SJSA1 (cell line): ENCODE measurements at regions not wholly inside any gene's neighbourhood (a gene's known extent, or its start where the extent isn't known, plus 50 kb on each side); places are given as distances from the start of the nearest gene placed in this dataset.

Experiments
- DNase-seq, 2 experiments: peaks; one replicate each; pipeline ENCODE4 v3.0.0-alpha.2; 2015 to 2020; ENCODE audit warnings: low spot score in 2 of 2, low read depth in 1 of 2
- H3K27ac ChIP-seq: fragments of 250-450 bp; sonication (Bioruptor Pico); 2 replicates; pipeline ENCODE4 v1.5.1; 2020; ENCODE audit warnings: mild to moderate bottlenecking, moderate library complexity
- H3K27me3 ChIP-seq: fragments of 250-450 bp; sonication (Bioruptor Pico); replicated peaks from 2 replicates; pipeline ENCODE4 v1.5.1; 2020; ENCODE audit warnings: mild to moderate bottlenecking, moderate library complexity
- H3K36me3 ChIP-seq: fragments of 250-450 bp; sonication (Bioruptor Pico); 2 replicates; pipeline ENCODE4 v1.5.1; 2020; ENCODE audit warnings: mild to moderate bottlenecking
- H3K4me1 ChIP-seq: fragments of 250-450 bp; sonication (Bioruptor Pico); replicated peaks from 2 replicates; pipeline ENCODE4 v1.6.1; 2021; ENCODE audit warnings: mild to moderate bottlenecking
- H3K4me3 ChIP-seq: fragments of 250-450 bp; sonication (Bioruptor Pico); 2 replicates; pipeline ENCODE4 v1.5.1; 2020; ENCODE audit warnings: mild to moderate bottlenecking
- H3K9me3 ChIP-seq: fragments of 250-450 bp; sonication (Bioruptor Pico); replicated peaks from 2 replicates; pipeline ENCODE4 v1.5.1; 2020; ENCODE audit warnings: mild to moderate bottlenecking

DNA sequence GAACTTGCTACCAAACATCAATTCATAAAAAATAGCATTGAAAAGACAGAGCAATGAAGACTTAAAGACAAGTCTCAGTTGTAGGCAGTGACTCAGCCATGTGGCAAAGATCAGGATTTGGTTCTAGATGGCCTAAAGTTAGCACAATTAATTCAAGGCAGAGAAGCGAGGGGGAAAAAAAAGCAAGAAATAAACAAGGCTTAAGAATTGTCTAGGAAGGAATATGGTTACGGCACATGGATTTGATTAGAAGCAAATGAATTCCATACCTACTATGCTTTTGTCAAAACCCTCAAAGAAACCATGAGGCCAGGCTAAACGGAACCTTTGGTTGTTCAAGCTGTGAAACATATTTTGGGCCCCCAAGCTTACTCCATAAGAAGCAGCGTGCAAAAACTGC lies 362.2 kb upstream of the KCNH7 start:
- Histone ChIP-seq H3K4me3 (no peak overlapping the region), H3K36me3 (no peaks in the 10 kb centered on the region), H3K9me3 (no peaks in the 10 kb centered on the region), H3K27me3 (no peaks in the 10 kb centered on the region), H3K27ac (no peak overlapping the region), H3K4me1 (no peaks in the 10 kb centered on the region)
- DNase-seq, result no peak

DNA sequence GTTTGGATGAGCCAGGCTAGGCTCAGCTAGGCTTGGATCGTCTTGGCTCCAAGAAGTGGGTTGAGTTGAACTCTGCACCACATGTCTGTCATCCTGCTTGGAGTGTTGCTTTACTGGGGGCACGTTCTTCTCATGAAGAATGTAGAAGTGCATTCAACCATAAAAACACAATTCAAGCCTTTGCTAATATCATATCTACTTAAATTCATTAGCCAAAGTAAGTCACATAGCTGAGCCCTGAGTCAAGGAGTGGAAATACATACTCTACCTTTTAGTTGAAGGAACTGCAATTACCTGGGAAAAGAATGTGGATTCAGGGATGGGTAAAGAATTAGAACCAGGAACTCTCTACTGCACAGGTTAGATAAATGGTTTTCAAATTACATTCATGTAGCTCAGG lies 360.4 kb upstream of the KCNH7 start:
- H3K4me3 ChIP-seq, result no peak overlapping the region
- no peaks in the 10 kb centered on the region for H3K9me3 ChIP-seq
- DNase-seq, result no peak
- H3K4me1 ChIP-seq, result no peaks in the 10 kb centered on the region
- no peaks in the 10 kb centered on the region for H3K36me3 ChIP-seq
- H3K27ac ChIP-seq, result no peak overlapping the region
- H3K27me3 ChIP-seq, result no peaks in the 10 kb centered on the region

DNA sequence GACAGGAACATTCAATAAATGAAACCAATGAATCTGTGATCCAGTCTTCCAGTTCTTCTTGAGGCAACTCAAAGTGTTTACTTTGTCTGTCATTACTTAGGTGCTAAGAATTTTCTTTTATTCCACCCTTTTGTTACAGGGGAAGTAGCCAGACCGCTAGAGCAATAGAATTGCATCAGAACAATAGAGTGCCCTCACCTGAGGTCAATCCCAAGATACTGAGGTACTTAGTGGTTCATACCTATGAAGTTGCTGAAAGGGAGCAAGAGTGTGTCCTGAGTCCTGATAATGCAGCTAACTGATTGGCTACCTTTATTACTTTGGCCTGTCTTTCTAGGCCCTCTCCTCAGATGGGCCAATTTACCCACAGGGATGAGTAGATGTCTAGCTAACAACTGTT lies 359.4 kb upstream of the KCNH7 start:
- no peaks in the 10 kb centered on the region for H3K27me3 ChIP-seq
- no peak for DNase-seq
- H3K4me3 ChIP-seq, result no peak overlapping the region
- H3K27ac ChIP-seq, result no peak overlapping the region
- H3K36me3 ChIP-seq, result no peaks in the 10 kb centered on the region
- no peaks in the 10 kb centered on the region for H3K4me1 ChIP-seq
- H3K9me3 ChIP-seq, result no peaks in the 10 kb centered on the region

DNA sequence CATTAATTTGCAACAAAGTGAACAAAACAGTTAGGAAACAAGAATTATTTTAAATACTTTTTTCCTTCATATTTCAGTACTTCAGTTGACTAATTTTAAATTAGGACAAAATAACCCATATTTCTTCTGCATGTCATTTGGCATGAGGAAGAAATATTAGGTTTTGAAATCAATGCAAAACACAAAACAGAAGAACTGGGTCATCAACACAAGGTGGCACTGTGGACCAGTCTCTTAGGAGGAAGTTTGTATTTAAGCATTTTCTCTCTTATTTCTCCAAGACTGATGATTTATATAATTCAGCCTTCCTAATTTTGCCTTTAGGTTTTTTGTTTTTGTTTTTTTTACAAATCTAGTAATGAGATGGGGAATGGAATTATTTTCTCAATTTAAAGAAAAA lies 352.8 kb upstream of the KCNH7 start:
- H3K4me3 ChIP-seq, result no peak overlapping the region
- no peaks in the 10 kb centered on the region for H3K4me1 ChIP-seq
- H3K27me3 ChIP-seq, result no peaks in the 10 kb centered on the region
- H3K27ac ChIP-seq, result no peak overlapping the region
- H3K9me3 ChIP-seq, result no peaks in the 10 kb centered on the region
- no peaks in the 10 kb centered on the region for H3K36me3 ChIP-seq
- DNase-seq, result peak in 1 of 2 experiments; percentile 7

DNA sequence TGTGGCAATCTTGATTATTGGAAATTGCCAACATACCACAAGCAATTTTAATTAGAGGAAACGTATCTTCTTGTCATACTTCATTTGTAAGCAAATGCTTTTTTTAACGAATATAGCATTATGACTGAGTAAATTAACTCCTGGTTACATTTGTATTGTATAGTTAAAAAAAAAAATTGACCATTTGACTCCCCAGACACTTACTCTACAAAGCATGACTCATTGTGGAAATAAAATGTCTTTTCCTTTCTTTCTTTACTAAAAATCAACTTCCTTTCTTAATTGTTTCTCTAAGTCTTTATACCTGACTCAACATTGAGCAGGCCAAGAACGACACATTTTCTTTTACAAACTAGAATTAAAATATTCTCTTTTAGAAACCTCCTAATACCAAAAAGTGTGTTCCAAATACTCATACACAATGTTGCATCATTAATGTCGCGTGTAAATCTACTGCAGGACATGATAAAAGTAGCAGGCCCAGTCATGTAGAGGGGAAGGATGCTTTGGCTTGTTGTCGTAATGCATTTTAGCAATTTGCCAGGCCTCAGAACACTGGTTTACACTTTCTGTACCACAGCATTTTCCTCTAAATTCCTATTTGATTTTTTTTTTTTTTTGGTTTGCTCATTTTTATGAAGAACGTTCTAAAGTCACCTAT lies 349.6 kb upstream of the KCNH7 start:
- Histone ChIP-seq H3K27me3 (no peaks in the 10 kb centered on the region), H3K27ac (no peak overlapping the region), H3K9me3 (no peaks in the 10 kb centered on the region), H3K36me3 (no peaks in the 10 kb centered on the region), H3K4me3 (no peak overlapping the region), H3K4me1 (no peaks in the 10 kb centered on the region)
- no peak for DNase-seq

DNA sequence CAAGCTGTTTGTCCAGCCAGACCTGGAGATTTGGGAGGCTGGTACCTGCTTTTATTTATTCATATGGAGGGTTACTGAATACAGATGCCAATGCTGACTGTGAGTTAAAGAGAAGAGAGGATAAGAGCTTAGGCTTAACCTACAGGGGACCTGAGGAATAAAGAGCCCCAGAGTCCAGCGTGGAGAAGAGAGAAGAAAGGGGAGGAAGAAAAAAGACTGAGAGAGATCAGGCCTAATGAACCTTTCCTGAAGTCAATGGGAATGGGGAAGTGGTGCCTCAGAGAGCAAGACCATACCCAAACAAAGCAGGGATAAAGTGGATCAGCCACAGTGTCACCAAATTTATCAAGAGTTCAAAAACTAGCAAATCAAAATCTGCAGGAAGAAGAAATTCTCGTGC lies 348.6 kb upstream of the KCNH7 start:
- Histone ChIP-seq H3K9me3 (no peaks in the 10 kb centered on the region), H3K4me1 (no peaks in the 10 kb centered on the region), H3K4me3 (no peak overlapping the region), H3K27me3 (no peaks in the 10 kb centered on the region), H3K27ac (no peak overlapping the region), H3K36me3 (no peaks in the 10 kb centered on the region)
- DNase-seq, result no peak

DNA sequence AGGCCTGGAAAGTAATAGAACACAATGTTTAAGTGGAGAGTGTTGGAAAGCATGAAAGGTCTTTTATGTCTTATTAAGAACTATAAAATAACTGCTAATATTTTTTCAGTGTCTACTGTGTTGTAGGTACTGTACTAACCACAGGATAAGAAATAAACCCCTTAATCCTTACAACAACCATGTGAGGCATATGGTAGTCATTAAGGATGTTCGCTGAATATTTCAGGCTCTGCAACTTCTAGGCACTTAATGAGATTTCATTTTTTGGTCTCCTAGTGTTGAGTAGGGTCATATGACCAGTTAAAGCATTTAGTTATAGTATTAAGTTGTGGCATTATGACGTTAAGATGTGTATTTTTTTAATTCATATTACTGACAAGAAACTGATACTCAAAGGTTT lies 346.6 kb upstream of the KCNH7 start:
- Histone ChIP-seq H3K4me3 (no peak overlapping the region), H3K4me1 (no peaks in the 10 kb centered on the region), H3K27me3 (no peaks in the 10 kb centered on the region; the same call in 1 of the 2 replicates), H3K9me3 (no peaks in the 10 kb centered on the region), H3K36me3 (no peaks in the 10 kb centered on the region), H3K27ac (no peak overlapping the region)
- DNase-seq, result no peak

DNA sequence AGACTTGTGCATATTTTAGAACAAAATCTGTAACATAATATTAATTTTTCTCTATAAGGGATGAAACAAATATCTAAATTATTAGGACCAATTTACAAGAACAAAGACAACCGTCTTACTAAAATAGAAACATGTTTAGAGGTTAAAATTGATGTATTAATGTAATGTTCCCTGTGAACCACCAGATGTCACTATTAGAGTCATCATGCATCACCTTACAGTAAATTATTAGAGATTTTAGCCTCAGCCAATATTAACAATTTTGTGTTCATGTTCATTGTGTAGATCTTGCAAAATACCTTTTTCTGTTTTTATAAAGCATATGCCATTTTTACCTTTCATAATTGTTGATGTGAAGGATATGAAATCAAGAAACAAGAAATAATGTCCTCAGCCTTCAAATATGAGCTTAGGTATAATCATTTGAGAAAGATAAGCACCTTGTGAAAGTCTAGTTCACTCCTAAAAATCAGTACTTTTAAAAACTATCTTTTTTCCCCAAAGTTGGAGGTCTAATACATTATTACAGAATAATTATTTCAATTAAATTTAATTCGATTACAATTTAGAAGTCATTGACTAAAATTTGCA lies 344.3 kb upstream of the KCNH7 start:
- no peak overlapping the region for H3K27ac ChIP-seq
- no peaks in the 10 kb centered on the region; the same call in 1 of the 2 replicates for H3K27me3 ChIP-seq
- no peak overlapping the region for H3K4me3 ChIP-seq
- DNase-seq, result no peak
- no peaks in the 10 kb centered on the region for H3K4me1 ChIP-seq
- H3K9me3 ChIP-seq, result no peaks in the 10 kb centered on the region
- H3K36me3 ChIP-seq, result no peaks in the 10 kb centered on the region

DNA sequence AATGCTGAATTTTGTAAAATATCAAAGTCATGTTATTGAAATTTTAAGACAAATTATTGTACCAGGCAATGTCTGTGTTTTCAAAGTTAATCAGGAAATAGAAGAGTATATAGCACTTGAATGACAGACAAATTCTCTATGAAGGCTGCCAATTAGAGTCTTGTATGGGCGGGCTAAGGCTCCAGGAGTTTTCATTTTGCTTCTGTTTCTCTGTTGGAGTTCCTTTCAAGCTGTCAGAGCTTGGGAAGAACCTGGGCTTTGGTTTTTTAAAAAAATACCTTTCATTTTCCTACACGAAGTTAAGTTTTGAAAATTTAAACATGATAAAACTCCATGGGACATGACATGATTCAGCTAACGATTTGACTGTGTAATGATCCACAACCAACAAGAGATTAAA lies 339.0 kb upstream of the KCNH7 start:
- Histone ChIP-seq H3K4me1 (no peaks in the 10 kb centered on the region), H3K27ac (no peak overlapping the region), H3K36me3 (no peaks in the 10 kb centered on the region), H3K4me3 (no peak overlapping the region), H3K9me3 (no peaks in the 10 kb centered on the region), H3K27me3 (no peaks in the 10 kb centered on the region; the same call in 1 of the 2 replicates)
- DNase-seq, result no peak

DNA sequence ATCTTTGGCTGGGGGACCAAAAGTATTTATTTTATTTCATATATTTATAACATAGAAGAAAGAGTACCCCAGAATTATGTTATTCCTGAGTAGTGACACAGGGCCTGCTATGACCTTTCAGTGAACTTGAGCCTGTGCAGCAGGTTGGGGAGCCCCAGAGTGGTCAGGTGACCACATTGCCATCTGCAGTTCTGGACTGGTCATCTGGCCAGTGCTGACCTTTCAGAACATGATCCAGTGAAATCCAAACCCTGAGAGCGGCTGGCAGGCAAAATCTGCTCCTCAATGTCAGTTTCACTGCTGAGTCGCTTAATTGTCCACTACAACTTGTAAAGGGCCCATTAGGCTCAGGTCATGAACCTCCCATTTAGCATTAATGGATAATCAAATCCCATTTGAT lies 336.7 kb upstream of the KCNH7 start:
- Histone ChIP-seq H3K27me3 (no peaks in the 10 kb centered on the region; the same call in 1 of the 2 replicates), H3K4me3 (no peak overlapping the region), H3K36me3 (no peaks in the 10 kb centered on the region), H3K27ac (no peak overlapping the region), H3K4me1 (no peaks in the 10 kb centered on the region), H3K9me3 (no peaks in the 10 kb centered on the region)
- DNase-seq, result no peak

DNA sequence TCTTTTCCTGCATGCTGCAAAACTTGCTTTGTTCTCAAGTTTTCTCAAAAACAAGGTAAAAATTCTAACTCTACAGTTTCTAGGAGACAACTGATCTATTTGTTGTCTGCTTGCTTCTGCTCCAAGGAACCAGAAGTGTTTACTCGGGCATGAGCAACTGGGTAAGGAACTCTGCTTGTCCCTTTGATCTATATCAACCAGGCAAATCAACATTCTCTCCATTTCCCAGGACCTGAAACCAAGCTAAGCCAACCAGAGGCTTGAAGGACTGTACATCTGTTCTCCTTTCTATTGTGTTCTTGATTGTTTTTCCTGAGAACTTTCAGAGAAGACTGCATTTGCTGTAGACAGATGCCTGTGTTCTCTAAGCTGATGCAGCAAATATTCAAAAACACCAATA lies 335.0 kb upstream of the KCNH7 start:
- no peak for DNase-seq
- Histone ChIP-seq H3K4me3 (no peak overlapping the region), H3K9me3 (no peaks in the 10 kb centered on the region), H3K36me3 (no peaks in the 10 kb centered on the region), H3K27me3 (no peaks in the 10 kb centered on the region; the same call in 1 of the 2 replicates), H3K4me1 (no peaks in the 10 kb centered on the region), H3K27ac (no peak overlapping the region)

DNA sequence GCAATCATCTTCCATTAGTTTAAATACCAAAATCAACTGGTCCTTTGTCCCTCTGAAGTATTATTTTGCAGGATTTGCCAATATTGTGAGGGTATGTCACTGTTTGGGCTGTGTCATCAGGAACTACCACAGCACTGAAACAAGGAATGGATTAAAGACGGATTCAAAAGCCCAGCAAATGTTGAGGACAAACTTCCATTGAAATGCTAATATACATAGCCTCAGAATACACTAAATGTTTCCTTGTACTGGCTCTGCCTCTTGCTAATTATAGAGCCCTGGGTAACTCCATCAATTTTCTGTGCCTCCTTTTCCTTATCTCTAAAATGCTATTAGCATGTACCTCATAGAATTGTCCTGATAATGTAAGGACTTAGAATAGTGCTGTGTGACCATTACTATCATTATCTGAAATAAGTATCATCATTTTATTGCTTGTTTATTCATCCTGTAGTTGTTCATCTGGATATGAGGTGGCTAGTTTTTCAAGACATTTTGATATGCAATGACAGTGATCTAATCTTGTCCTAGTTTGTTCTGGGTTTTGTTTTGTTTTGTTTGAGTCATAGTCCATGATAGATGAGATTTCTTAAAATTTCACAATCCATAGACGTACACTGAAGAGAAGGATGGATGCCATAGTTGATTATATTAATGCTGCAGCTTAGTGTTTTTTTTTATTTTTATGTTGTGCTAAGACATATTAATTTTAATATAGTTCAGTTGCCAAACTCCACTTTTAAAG lies 333.4 kb upstream of the KCNH7 start:
- H3K36me3 ChIP-seq, result no peaks in the 10 kb centered on the region
- H3K4me1 ChIP-seq, result no peaks in the 10 kb centered on the region
- H3K4me3 ChIP-seq, result no peak overlapping the region
- no peak overlapping the region for H3K27ac ChIP-seq
- no peaks in the 10 kb centered on the region for H3K27me3 ChIP-seq
- H3K9me3 ChIP-seq, result no peaks in the 10 kb centered on the region
- no peak for DNase-seq

DNA sequence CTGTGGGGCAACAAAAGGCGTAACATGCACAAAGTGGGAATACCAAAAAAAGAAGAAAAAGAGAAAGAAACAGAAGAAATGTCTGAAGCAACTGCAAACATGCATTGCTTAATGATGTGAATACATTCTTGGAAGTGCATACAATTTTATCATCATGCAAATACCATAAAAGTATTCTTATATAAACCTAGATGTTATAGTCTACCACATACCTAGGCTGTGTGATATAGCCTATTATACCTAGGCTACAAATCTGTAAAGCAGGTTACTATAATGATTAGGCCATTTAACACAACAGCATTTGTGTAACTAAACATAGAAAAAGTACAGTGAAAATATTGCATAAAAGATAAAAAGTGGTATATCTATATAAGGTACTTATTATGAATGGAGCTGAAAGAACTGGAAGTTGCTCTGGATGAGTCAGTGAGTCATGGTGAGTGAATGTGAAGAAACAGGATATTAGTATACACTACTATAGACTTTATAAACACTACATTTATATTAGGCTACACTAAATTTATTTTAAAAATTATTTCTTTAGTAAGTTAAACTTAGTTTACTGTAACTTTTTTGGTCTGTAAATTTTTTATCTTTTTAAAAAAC lies 319.4 kb upstream of the KCNH7 start:
- Histone ChIP-seq H3K4me1 (peaks cover 24% of the 10 kb centered on the region), H3K9me3 (no peaks in the 10 kb centered on the region), H3K27ac (peak overlapping the region; percentile 59), H3K4me3 (no peak overlapping the region), H3K27me3 (no peaks in the 10 kb centered on the region), H3K36me3 (no peaks in the 10 kb centered on the region)
- DNase-seq, result peak in 1 of 2 experiments; percentile 41

DNA sequence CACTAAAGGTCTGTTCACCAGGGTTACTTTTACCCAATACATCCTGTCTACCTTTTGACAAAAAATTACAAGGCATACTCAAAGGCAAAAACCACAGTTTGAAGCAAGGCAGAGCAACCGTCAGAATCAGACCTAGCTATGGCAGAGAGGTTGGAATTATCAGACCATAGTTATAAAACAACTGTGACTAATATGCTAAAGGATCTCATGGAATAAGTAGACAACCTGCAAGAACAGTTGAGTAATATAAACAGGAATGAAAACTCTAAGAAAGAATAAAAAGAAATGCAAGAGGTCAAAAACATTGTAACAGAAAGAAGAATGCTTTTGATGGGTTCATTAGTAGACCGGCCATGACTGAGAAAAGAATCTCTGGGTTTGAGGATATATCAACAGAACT lies 318.8 kb upstream of the KCNH7 start:
- Histone ChIP-seq H3K4me3 (no peak overlapping the region), H3K9me3 (no peaks in the 10 kb centered on the region), H3K4me1 (peaks cover 24% of the 10 kb centered on the region), H3K36me3 (no peaks in the 10 kb centered on the region), H3K27me3 (no peaks in the 10 kb centered on the region), H3K27ac (peak overlapping the region; percentile 53)
- peak in 1 of 2 experiments; percentile 53 for DNase-seq
